Endothelial cell (in vitro differentiated cells): ENCODE measurements at regions not wholly inside any gene's neighbourhood (a gene's known extent, or its start where the extent isn't known, plus 50 kb on each side); places are given as distances from the start of the nearest gene placed in this dataset.

Source experiments
- DNase-seq: peaks from one replicate; pipeline ENCODE4 v3.0.0; 2021; ENCODE audit warnings: low spot score
- H3K27ac Mint-ChIP-seq: one replicate; pipeline ENCODE4 v1.8.0; 2021; ENCODE audit warnings: mixed read lengths, inconsistent platforms; ENCODE audit not compliant: unreplicated experiment
- H3K27me3 Mint-ChIP-seq: one replicate; pipeline ENCODE4 v1.8.0; 2021; ENCODE audit warnings: mild to moderate bottlenecking, moderate library complexity, mixed read lengths, inconsistent platforms; ENCODE audit not compliant: unreplicated experiment
- H3K36me3 Mint-ChIP-seq: one replicate; pipeline ENCODE4 v1.8.0; 2021; ENCODE audit warnings: mild to moderate bottlenecking, low read depth, mixed read lengths, inconsistent platforms; ENCODE audit not compliant: unreplicated experiment
- H3K4me1 Mint-ChIP-seq: one replicate; pipeline ENCODE4 v1.8.0; 2021; ENCODE audit warnings: mild to moderate bottlenecking, mixed read lengths, inconsistent platforms; ENCODE audit not compliant: unreplicated experiment
- H3K4me3 Mint-ChIP-seq: one replicate; pipeline ENCODE4 v1.8.0; 2021; ENCODE audit warnings: mild to moderate bottlenecking, mixed read lengths, inconsistent platforms; ENCODE audit not compliant: unreplicated experiment
- H3K9me3 Mint-ChIP-seq: one replicate; pipeline ENCODE4 v1.8.0; 2021; ENCODE audit warnings: mixed read lengths, inconsistent platforms; ENCODE audit not compliant: unreplicated experiment
- TF ChIP-seq, protein P1 (sequence below): fragments of 200-600 bp; sonication (generic); IDR thresholded peaks from one replicate; pipeline ENCODE4 v1.5.0; 2021; ENCODE audit warnings: antibody characterized with exemption; ENCODE audit not compliant: unreplicated experiment

DNA sequence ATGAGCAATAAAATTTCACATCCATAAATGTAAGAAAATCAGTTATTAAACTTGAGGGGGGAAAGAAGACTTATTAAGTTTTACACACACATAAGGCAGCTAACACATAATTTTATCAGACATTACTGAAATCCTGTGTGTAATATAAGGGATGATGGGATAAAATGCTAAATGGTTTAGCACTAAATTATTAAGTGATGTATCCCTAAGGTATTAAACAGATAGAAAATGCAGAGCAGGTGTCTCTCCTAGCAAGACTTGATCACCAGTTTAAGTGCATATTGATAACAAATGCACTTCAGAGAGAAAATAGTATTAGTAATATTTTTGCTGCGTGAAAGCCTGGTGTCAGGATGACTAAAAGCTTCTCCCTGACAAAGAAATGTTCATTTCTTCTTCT is 172.8 kb upstream of the ZFP64 start:
- no peaks in the 10 kb centered on the region for H3K4me1 Mint-ChIP-seq
- no peaks in the 10 kb centered on the region for H3K27me3 Mint-ChIP-seq
- H3K4me3 Mint-ChIP-seq: no peak overlapping the region
- TF ChIP-seq, protein P1, sequence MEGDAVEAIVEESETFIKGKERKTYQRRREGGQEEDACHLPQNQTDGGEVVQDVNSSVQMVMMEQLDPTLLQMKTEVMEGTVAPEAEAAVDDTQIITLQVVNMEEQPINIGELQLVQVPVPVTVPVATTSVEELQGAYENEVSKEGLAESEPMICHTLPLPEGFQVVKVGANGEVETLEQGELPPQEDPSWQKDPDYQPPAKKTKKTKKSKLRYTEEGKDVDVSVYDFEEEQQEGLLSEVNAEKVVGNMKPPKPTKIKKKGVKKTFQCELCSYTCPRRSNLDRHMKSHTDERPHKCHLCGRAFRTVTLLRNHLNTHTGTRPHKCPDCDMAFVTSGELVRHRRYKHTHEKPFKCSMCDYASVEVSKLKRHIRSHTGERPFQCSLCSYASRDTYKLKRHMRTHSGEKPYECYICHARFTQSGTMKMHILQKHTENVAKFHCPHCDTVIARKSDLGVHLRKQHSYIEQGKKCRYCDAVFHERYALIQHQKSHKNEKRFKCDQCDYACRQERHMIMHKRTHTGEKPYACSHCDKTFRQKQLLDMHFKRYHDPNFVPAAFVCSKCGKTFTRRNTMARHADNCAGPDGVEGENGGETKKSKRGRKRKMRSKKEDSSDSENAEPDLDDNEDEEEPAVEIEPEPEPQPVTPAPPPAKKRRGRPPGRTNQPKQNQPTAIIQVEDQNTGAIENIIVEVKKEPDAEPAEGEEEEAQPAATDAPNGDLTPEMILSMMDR: no peak
- no peaks in the 10 kb centered on the region for H3K9me3 Mint-ChIP-seq
- no peak overlapping the region for H3K27ac Mint-ChIP-seq
- DNase-seq: no peak
- H3K36me3 Mint-ChIP-seq: no peaks in the 10 kb centered on the region

DNA sequence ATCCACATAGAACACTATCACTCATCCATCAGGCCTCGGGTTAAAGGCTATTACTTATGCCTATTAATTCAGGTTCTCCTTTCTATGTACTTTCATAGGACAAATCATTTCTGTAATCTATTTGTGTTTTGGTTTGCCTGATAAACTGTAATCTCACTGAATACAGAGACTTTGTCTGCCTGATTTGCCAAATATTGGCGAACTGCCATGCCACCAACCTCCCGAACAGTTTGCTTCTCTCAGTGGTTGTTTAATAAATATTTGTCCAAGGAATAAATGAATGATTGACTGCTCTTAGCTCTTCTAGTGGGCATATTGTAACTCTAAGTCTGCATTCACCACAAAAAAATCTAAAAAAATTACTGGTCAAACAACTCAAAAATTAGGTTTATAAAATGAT is 170.1 kb upstream of the ZFP64 start:
- no peaks in the 10 kb centered on the region for H3K9me3 Mint-ChIP-seq
- H3K27me3 Mint-ChIP-seq: no peaks in the 10 kb centered on the region
- no peak overlapping the region for H3K27ac Mint-ChIP-seq
- DNase-seq: no peak
- TF ChIP-seq, protein P1: no peak
- no peaks in the 10 kb centered on the region for H3K36me3 Mint-ChIP-seq
- no peak overlapping the region for H3K4me3 Mint-ChIP-seq
- H3K4me1 Mint-ChIP-seq: no peaks in the 10 kb centered on the region

DNA sequence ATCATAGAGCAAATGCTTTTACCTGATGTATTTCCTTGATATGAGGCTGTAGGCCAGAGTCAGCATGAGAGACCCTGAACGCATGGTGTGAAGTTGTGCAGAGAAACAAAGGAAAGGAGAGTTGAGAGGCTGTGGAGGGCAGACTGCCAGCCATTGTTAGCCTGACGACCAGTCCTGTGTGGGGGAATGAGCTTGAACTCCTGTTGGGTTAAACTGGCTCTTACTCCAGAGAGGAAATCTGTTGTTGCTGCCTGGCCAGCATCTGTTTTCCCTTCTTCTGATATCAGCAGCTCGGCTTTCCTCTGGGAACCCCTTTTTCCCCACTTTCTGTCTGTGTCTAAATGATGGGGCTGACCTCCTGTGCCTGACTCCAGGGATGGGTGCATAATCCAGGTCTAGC is 158.2 kb upstream of the ZFP64 start:
- H3K27ac Mint-ChIP-seq: no peak overlapping the region
- no peak overlapping the region for H3K4me3 Mint-ChIP-seq
- TF ChIP-seq, protein P1: no peak
- H3K36me3 Mint-ChIP-seq: no peaks in the 10 kb centered on the region
- H3K9me3 Mint-ChIP-seq: no peaks in the 10 kb centered on the region
- no peak for DNase-seq
- H3K27me3 Mint-ChIP-seq: peaks cover 2% of the 10 kb centered on the region
- H3K4me1 Mint-ChIP-seq: no peaks in the 10 kb centered on the region

DNA sequence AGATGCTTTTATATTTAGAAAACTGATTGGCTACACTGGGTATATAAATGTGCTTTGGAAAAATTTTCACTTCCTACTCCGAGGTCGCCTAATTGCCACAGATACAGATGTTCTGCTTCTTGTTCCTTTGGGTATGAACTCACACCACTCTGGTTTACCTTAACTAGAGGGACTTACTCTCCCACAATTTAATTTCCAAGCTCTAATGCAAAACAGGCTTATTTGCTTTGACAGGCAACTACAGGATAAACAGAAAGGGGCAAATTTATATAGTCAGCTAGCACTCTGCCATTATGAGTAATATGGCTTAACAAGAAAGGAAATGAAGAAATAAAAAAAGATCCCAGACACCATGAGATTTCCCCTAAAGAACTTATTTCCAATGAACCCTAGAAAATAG is 156.9 kb upstream of the ZFP64 start:
- Mint-ChIP-seq H3K27me3 (peaks cover 2% of the 10 kb centered on the region), H3K27ac (no peak overlapping the region), H3K36me3 (no peaks in the 10 kb centered on the region), H3K9me3 (no peaks in the 10 kb centered on the region), H3K4me1 (no peaks in the 10 kb centered on the region), H3K4me3 (no peak overlapping the region)
- TF ChIP-seq, protein P1: no peak
- DNase-seq: no peak

DNA sequence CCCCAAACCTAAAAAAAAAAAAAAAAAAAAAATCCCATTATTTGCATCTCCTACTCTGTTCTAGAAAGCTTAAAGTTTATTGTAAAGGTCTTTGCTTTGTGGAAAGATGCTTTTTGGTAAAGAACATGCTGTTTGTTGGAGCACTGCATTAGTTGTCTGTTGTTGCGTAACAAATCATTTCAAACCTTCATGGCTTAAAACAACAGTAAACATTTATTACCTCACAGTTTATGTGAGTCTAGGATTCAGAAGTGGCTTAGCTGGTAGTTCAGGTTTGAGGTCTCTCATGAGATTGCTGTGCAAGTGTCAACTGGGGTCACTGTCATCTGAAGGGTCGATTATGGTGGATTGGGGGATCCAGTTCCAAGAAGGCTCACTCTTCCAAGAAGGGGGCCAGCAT is 155.2 kb upstream of the ZFP64 start:
- Mint-ChIP-seq H3K36me3 (no peaks in the 10 kb centered on the region), H3K27me3 (peaks cover 2% of the 10 kb centered on the region), H3K27ac (no peak overlapping the region), H3K9me3 (no peaks in the 10 kb centered on the region), H3K4me1 (no peaks in the 10 kb centered on the region), H3K4me3 (no peak overlapping the region)
- DNase-seq: no peak
- TF ChIP-seq, protein P1: no peak
